AG04449 (cell line): ENCODE measurements at regions not wholly inside any gene's neighbourhood (a gene's known extent, or its start where the extent isn't known, plus 50 kb on each side); places are given as distances from the start of the nearest gene placed in this dataset.

Experiments
- CTCF ChIA-PET: fragments of 350-600 bp; formaldehyde crosslinking; extraction: SDS; loops from one replicate; lab custom pipeline; 2021; ENCODE audit warnings: antibody characterized with exemption; lab: Yijun Ruan, JAX
- POLR2A ChIA-PET: fragments of 400-600, 350-600 bp; formaldehyde crosslinking; extraction: SDS; loops from one replicate; lab custom pipeline; 2020; ENCODE audit warnings: antibody characterized with exemption, inconsistent platforms; lab: Yijun Ruan, JAX
- DNase-seq: peaks from one replicate; pipeline ENCODE4 v3.0.0-alpha.2; 2010; ENCODE audit warnings: low read depth, low spot score
- H3K4me3 ChIP-seq: 2 replicates; pipeline ENCODE4 v1.5.1; 2011; ENCODE audit warnings: low read depth, mild to moderate bottlenecking, control low read depth, low read length
- TF ChIP-seq, protein P1 (sequence below): IDR thresholded peaks from one replicate; pipeline ENCODE4 v1.5.1; 2011; ENCODE audit warnings: mild to moderate bottlenecking, moderate library complexity, low read length, control low read depth, inconsistent platforms; ENCODE audit not compliant: insufficient read depth; ENCODE audit errors: missing control alignments

DNA sequence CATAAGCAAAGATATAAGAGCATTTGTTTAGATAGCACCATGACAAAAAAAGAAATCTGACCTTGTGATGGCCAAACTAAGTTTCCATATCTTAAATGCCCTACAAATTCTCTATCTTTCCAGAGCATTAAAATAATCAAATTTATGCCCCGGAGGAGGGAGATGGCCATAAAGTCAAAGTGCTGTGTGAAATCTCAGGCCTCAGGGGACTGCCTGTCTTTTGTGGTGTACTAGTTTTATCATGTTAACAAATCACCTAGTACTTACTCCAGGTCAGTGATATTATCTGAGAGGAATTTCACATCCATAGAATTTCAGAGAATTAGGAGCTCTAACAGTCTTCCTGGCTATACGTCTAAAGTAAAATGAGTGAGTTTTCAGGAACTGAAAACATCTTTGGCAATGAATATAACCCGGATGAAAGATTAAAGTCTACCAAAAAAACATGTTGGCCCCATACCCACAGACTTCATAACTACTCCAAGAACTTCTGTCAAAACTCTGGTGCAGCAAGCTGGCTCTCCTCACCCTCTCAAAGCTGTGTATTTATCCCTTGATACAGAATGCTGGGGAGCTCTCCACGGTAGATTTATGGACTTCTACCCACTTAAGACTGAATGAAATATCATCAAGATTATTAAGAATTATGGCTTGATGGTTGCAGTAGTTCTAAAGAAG, 682.8 kb downstream of the SORCS1 start:
- TF ChIP-seq, protein P1, sequence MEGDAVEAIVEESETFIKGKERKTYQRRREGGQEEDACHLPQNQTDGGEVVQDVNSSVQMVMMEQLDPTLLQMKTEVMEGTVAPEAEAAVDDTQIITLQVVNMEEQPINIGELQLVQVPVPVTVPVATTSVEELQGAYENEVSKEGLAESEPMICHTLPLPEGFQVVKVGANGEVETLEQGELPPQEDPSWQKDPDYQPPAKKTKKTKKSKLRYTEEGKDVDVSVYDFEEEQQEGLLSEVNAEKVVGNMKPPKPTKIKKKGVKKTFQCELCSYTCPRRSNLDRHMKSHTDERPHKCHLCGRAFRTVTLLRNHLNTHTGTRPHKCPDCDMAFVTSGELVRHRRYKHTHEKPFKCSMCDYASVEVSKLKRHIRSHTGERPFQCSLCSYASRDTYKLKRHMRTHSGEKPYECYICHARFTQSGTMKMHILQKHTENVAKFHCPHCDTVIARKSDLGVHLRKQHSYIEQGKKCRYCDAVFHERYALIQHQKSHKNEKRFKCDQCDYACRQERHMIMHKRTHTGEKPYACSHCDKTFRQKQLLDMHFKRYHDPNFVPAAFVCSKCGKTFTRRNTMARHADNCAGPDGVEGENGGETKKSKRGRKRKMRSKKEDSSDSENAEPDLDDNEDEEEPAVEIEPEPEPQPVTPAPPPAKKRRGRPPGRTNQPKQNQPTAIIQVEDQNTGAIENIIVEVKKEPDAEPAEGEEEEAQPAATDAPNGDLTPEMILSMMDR, result no peak
- CTCF ChIA-PET, result interaction anchor here (1.7 kb wide), 1 partner anchor 10 kb away, joined by 3 read pairs; no protein-coding TSS in a partner anchor
- no peak for DNase-seq
- no peak overlapping the region for H3K4me3 ChIP-seq
- POLR2A ChIA-PET, result no interaction called here

DNA sequence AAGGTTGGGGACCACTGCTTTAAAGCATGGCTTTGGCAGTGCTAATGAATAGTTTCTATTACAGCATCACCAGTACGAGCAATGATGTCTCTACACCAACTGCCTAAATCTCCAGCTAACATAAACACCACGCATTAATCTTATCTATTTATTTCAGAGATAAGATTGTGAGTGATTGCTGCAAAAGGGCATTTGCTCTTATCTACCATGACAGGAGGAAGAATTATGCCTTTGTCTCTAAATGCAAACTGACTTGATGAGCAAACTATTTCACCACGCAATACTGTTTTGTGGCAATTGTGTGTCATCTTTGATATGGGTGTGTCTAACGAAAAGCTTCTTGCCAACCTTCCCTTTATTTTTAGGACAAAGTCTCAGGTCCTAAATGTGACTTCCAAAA, 684.9 kb downstream of the SORCS1 start:
- no peak for DNase-seq
- ChIA-PET CTCF (no interaction called here), POLR2A (no interaction called here)
- TF ChIP-seq, protein P1, result no peak
- H3K4me3 ChIP-seq, result no peak overlapping the region

DNA sequence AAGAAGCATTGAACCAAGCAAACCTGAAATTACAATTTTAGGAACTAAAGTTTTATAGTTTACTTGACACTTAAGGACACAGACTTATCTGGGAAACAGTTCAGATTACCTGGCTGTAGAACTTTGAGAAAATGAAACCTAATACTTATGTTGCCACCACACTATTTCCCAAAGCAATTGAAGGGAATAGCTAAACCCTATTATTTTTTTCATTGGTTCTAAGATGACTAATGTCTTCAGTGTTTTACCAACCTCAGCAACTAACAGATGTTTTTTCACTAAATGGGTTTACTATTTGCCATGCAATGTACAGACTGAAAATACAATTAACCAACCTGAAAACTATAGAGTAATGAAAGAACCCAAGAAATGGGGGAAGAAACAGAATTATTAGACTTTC, 689.6 kb downstream of the SORCS1 start:
- TF ChIP-seq, protein P1, result no peak
- POLR2A ChIA-PET, result no interaction called here
- CTCF ChIA-PET, result no interaction called here
- no peak for DNase-seq
- H3K4me3 ChIP-seq, result no peak overlapping the region

DNA sequence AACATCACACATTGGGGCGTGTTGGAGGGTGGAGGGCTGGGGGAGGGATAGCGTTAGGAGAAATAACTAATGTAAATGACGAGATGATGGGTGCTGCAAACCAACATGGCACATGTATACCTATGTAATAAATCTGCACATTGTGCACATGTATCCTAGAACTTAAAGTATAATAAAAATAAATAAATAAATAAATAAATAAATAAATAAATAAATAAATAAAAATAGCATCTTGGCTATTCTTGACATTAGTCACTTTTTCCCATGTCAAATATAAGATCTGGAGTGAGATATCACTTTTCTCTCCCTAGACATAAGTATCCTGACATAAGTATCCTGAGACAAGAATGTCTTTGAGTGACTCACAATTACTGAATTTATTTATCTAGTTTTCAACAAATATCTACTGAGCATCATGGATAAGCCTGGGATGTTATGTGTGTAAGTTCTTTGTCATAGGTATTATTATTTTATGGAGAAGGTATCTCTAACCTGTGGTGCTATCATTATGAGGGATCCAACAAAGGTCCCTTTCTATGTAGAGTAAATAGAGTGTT, 691.3 kb downstream of the SORCS1 start:
- TF ChIP-seq, protein P1, result no peak
- CTCF ChIA-PET, result no interaction called here
- no peak for DNase-seq
- POLR2A ChIA-PET, result no interaction called here
- no peak overlapping the region for H3K4me3 ChIP-seq

DNA sequence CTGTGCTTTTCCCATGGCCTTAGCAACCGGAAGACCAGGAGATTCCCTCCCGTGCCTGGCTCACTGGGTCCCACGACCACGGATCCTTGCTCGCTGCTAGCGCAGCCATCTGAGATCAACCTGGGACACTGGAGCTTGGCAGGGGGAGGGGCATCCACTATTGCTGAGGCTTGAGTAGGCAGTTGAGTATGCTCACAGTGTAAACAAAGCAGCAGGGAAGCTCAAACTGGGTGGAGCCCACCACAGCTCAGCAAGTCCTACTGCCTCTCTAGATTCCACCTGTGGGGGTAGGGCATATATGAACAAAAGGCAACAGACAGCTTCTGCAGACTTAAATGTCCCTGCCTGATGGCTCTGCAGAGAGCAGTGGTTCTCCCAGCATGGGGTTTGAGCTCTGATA, 697.0 kb downstream of the SORCS1 start:
- no peak for DNase-seq
- TF ChIP-seq, protein P1, result no peak
- ChIA-PET CTCF (no interaction called here), POLR2A (no interaction called here)
- H3K4me3 ChIP-seq, result no peak overlapping the region

DNA sequence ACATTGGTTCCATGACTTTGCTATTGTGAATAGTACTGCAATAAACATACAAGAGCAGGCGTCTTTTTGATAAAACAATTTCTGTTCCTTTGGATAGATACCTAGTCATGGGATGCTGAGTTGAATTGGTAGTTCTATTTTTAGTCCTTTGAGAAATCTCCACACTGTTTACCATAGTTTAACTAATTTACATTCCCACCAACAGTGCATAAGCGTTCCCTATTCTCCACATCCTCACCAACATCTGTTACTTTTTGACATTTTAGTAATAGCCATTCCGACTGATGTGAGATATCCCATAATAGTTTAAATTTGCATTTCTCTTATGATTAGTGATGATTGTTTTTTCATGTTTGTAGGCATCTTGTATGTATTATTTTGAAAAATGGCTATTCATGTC, 707.0 kb downstream of the SORCS1 start:
- TF ChIP-seq, protein P1, result no peak
- ChIA-PET POLR2A (no interaction called here), CTCF (no interaction called here)
- DNase-seq, result no peak
- no peak overlapping the region for H3K4me3 ChIP-seq
